GM21717 (cell line): ENCODE measurements at regions not wholly inside any gene's neighbourhood (a gene's known extent, or its start where the extent isn't known, plus 50 kb on each side); places are given as distances from the start of the nearest gene placed in this dataset.
"Not testable (repeated sequence)": the region's sequence is repeated elsewhere in the genome, so short reads cannot be mapped to it uniquely, and the experiment has no call there.

Source experiments
- ATAC-seq: cut with Tn5 transposase; IDR thresholded peaks from one replicate; pipeline ENCODE4 v1.9.1; 2021; ENCODE audit warnings: mild to moderate bottlenecking, moderate library complexity; ENCODE audit not compliant: unreplicated experiment

GRCh38 chr13:97520061-97520460 is 86.1 kb downstream of the RAP2A start:
- ATAC-seq: no peak

- ATAC-seq: no peak
Measured at GRCh38 chr13:97520866-97521265, 86.9 kb downstream of the RAP2A start.

DNA sequence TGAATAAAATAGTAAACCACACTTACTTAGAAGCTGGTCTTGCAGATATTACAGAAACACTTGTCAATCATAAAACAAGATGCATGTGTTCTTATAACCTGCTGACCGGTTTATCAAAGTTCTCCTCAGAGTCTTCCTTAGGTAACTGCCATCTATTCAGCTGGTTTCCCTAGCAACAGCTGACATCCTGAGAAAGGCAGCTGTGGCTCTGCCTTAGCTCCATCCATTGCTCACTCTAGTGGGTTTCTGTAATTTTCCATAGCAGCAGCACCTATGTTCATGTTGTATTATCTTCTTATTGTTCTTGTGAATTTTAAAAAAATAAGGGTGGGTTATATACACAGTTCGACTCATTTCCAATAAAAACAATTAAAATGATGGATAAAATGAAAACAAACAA is 87.8 kb downstream of the RAP2A start:
- ATAC-seq: no peak

- no peak for ATAC-seq
Measured at GRCh38 chr13:97522243-97522642, 88.3 kb downstream of the RAP2A start.

DNA sequence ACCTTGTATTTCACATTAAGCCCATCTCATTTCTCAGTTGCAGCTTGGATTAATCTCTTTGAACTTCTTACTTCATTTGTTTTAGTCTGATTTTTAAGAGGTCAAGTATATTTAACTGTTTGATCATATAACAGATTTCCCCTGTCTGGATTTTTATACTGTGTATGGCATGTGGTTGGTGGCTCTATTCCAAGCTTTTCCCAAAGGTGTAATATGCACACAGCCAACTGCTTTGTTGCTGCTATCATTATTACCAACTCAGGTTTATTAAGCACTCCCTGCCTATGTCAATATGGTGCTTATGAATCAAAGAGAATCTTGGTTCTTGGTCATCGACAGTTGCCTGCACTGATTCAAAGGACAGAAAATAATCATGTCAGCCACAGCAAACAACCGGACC is 92.6 kb downstream of the RAP2A start:
- ATAC-seq: no peak

DNA sequence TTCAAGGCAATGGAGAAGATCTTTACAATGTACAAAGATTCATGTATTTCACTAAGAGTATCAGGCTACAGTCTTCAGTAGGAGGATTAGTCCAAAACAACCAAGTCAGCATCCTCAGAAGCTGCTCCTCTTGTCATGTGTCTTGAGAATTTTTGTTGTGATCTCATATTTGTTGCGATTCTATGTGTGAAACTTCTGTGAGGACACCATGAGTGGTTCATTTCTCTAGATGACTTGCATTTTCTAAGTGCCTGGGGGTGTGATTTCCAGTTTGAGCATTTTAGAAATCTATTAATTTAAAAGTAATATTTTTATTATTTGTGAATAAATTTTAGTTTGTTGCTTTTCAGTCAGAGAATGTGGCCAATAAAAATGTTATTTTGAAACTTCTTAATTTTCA is 94.5 kb downstream of the RAP2A start:
- ATAC-seq: no peak

DNA sequence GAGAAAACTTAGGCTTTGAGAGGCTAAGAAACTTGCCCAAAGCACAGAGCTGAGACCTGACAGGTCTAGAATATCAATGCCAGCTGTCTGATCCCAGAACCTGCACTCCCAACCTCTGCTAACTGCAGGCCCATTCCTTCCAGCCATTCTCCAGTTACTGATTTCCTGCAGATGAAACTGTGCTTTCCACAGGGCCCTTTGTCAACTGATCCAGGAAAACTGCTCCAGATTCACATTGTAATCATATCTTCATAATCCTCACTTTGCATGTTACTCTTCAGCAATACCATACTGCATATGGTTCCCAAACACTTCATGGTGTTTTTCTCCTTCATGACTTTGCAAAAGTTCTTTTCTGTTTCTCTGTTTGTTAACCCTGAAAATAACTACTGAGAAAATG is 100.6 kb downstream of the RAP2A start:
- ATAC-seq: no peak

DNA sequence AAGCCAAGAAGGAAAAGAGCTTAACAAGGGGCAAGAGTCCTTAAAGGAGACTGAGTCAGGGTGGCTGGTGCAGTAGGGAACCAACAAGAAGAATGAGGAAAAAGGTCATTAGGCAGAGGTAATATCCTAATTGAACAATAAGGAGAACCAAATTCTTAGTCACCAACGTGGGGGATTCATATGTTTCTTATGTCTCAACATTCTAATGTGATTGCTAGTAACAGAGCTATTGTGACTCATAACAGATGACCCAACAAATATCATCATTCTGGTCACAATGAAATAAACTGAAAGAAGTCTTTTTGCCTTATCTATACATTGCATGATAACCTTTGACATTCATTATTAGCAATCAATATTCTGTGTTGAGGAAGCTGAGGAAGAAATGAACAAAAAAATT is 101.6 kb downstream of the RAP2A start:
- ATAC-seq: no peak

GRCh38 chr13:97537110-97537509 is 103.1 kb downstream of the RAP2A start:
- ATAC-seq: peak; percentile 80

DNA sequence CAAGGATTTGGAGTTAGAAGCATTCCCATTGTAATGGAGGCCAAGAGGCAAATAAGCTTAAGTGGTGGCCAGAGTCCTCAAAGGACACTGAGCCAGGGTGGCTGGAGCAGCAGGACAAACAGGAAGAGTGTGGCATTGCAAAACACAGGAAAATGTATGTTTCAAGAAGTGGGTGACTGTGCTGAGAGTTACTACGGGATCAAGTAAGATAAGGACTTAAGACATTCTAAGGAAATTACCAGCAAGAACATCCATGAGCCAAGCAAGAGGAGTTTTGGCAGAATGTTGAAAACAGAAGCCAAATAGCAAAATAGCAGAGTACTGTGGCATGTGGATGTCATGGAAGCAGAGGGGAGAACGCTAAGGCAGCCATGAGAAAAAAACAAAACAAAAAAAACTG is 104.2 kb downstream of the RAP2A start:
- no peak for ATAC-seq

DNA sequence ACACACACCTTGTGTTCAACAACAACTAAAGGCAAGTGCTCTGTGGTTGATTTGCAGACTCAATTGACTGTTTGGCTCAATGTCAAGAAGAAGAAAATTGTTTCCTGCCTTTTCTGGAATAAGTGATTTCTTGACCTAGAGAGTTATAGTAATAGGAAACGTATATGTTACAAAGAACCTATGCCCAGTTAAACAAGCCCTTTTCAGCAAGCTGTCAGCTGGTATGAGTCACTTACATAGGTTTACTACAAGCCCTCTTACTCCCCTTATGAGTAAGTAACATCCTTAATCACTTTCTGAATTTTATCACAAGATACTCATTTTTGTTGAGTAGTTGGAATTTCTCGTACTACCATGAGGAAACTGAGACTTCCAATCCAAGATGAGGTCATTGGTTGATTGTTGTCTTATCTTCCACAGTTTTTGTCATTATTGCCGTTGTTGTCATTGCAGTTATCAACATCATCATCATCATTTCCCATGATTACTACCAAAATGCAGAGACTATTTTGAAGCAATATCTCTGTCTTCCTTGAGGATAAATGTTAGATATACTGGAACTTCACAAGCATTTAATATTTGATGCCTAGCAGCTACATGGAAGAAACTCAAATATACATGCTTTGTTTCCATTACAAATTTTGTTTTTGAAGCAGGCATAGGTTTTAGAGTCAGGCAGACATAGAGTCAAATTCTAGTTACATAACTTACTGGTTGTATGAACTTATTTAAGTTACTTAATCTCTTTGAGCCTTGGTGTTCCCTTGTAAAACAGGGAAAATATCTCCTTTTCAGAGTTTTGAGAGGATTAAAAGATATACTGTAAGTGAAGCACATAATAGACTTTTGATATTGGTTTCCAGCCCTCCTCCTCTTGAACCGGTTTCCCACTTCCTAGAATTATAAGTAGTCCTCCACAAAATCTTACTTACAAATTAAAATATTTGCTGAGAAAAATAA is 106.0 kb downstream of the RAP2A start:
- peak; percentile 51 for ATAC-seq

- no peak for ATAC-seq
Measured at GRCh38 chr13:97540696-97541095, 106.7 kb downstream of the RAP2A start.

DNA sequence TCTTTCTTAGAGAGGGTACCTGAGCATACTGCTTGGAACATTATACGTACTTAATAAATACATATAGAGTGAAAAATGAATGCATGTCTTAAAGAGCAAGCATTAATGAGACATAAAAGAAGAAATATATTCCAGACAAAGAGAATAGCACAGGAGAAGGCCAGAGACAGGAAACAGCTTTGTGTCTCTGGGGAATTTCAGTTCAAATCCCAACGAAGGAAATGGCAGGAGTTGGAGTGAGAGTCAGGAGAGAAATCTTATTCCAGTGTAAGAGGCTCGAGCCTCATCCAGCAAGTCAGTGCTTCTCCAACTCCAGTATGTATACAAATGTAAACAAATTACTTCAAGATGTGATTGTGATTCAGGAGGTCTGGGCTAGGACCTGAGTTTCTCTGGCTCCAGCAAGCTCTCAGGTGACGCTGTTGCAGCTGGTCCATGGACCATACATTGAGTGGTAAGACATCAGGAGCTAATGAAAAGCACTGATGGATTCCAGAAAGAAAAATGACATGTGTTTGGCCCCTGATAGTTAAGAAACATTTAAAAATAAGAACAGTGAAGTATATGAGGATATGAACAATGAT is 108.2 kb downstream of the RAP2A start:
- no peak for ATAC-seq

DNA sequence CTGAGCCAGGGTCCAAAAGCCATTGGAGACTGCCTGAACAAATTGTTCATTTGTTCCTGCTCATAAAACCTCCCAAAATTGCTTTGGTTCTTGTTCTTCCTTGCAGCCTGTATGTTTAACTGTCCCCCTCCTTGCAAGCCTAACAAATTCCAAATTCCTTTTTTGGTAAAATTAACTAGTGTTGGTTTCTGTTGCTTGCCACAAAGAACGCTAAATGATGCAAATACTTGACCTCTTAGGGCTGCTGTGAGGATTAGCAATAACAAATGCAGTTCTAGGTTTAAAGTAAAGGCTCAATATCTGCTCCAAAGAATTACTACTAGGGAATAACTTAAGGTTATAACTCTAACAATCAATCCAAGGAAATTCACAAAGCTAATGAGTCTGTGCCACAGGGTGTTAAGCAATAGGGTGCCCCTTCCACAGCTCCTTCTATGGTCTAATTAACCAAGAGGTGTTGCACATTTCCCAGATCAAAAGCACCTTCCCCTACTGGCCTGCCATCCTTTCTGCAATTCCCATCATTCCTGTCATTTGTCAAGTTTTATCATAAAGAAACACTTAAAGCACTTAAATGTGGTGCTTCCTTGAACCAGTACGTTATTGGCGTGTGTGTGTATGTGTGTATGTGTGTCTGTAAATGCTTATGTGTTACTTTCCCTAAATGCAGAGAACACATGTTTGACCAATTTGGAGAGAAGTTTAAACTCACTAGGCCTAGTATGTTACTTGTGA is 110.2 kb downstream of the RAP2A start:
- no peak for ATAC-seq

DNA sequence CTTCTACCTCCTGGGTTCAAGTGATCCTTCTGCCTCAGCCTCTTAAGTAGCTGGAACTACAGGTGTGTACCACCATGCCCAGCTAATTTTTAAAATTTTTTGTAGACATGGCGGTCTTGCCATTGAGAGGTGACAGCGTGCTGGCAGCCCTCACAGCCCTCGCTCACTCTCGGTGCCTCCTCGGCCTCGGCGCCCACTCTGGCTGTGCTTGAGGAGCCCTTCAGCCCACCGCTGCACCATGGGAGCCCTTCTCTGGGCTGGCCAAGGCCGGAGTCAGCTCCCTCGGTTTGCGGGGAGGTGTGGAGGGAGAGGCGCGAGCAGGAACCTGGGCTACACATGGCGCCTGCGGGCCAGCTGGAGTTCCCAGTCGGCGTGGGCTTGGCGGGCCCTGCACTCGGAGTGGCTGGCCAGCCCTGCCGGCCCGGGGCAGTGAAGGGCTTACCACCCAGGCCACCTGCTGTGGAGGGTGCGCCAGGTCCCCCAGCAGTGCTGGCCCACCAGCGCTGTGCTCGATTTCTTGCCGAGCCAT is 111.1 kb downstream of the RAP2A start:
- ATAC-seq: not testable (repeated sequence)

GRCh38 chr13:97548138-97548537 is 114.2 kb downstream of the RAP2A start:
- ATAC-seq: peak; percentile 59

DNA sequence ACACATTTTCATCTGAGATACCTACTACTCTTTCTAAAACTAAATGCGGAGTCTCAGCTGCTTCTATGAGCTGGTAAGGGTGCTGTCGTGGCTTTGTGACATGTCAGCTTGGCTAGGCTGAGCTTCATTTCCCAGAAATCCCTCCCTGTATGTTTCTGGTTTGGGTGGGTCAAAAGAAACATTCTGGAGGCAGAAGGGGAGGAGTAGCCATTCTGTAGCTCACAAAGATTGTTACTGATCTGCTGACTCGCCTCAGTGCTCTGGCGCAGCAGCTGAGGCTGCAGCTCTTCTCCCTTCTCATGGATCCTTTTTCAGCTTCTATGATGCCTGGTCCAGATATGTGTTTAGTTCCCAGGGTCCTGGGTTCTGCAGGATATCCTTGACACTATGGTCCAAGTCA is 114.7 kb downstream of the RAP2A start:
- ATAC-seq: no peak

DNA sequence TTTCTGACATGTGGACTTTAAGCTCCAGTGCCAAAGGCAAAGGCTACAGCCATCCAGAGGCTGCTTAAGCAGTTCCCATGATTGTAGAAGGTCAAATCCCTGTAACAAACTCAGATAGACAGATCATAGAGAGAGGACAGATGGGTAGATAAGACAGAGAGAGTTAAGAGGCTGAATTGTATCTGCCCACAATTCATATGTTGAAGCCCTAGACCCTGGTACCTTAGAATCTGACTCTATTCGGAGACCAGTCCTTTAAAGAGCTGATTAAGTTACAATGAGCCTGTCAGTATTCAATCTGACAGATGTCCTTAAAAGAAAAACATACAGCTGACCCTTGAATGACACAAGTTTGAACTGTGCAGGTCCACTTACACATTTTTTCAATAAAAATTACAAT is 115.2 kb downstream of the RAP2A start:
- no peak for ATAC-seq

DNA sequence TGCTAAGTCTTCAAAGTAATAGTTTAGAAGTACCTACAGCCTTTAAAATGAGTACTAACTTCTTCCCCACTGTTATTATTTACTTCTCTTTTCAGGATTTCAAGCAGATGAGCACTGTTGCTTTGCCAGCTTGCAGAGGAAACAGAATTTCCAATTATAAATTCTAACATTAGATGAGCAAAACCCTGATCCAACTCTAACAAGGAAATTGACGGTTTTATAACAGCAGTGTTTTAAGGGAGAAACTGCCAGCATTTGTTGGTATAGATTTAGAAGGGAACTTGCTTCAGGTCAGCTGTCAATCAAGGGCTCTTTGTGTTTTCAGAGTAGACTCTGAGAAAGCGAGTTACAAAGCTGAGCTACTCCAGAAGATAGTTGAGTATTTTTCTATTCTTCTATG is 120.5 kb downstream of the RAP2A start:
- ATAC-seq: no peak

DNA sequence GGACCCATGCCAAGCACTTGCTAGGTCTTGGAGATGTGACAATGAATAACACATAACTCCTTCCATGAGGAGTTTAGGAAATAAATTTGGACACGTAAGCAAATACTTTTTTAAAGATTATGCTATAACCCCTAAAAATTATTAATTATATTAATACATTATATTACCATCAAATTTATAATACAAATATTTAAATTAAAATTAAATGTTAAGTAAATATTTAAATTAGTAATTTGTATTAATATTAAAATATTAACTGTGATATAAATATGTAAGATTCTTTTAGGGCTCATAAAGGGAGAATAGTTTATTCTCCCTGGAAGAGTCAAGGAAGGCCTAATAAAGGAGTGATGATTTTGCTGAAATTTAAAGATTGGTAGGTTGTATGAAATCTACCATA is 121.1 kb downstream of the RAP2A start:
- no peak for ATAC-seq

GRCh38 chr13:97559030-97559429 is 125.1 kb downstream of the RAP2A start:
- no peak for ATAC-seq

DNA sequence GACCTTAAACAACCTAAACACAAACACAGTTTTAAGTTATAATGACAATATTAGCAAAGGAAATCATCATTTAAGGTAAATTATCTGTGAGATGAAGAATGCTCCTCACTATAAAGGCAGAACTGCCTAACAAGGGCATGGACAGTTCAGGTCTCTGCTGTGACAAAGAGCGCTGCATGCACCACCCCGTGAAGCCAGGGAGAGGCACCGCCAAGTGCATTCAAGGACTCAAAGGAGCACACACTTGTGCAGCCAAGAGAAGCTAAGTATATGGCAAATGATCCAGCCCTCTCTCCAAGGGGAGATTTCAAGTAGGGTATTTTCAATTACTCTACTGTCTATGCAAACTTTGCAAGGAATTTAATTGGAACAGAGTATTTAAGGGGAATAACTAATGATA is 126.0 kb downstream of the RAP2A start:
- ATAC-seq: no peak
